T1000 (cell line): ENCODE measurements at regions not wholly inside any gene's neighbourhood (a gene's known extent, or its start where the extent isn't known, plus 50 kb on each side); places are given as distances from the start of the nearest gene placed in this dataset.
A peak's percentile ranks its signal among the peaks of the same experiment; 100 is the strongest.

Experiments
- DNase-seq: peaks from one replicate; lab custom pipeline; 2025; ENCODE audit warnings: mixed read lengths; lab: John Stamatoyannopoulos, UW

- DNase-seq = no peak
These were observed 155.2 kb downstream of the SLC30A10 start for GRCh38 chr1:219773110-219773509.

DNA sequence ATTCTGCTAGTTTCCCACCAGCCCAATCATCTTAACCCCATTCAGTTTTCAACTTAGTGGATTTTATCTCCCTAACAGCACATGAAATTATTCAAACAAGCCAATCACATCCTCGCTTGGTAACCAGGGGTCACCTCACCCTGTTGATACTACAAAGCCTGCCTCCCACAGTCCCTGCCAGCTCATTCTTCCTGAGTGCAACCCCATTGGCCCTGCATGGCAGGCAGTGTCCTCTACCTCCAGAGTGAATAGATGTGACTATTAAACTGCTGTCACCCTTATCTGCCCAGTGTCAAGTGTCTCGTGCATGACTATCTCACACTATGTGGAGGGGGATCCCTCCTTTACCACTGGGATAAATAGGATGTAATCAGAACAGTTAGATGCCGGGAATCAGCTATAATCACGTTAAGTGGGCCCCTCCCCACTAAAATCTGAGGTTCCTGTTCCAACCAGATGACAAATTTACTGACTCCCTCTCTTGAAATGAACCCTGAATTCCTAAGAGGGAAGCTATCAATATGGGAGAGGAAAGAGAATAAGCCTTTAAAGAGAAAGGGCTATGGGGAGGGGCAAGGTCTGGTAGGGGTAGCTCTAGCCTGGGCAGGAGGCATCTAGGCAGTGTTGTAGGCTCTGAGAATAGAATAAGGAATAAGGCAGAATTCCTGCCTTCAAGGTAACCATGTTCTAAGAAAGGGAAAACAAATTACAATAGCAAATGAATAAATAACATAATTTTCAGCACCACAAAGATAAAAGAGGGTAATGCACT is 155.9 kb downstream of the SLC30A10 start:
- DNase-seq = no peak

GRCh38 chr1:219771080-219771479 is 157.3 kb downstream of the SLC30A10 start:
- peak; percentile 80 for DNase-seq

GRCh38 chr1:219763321-219763720 is 150.4 kb upstream of the ZC3H11B start:
- DNase-seq = no peak

DNA sequence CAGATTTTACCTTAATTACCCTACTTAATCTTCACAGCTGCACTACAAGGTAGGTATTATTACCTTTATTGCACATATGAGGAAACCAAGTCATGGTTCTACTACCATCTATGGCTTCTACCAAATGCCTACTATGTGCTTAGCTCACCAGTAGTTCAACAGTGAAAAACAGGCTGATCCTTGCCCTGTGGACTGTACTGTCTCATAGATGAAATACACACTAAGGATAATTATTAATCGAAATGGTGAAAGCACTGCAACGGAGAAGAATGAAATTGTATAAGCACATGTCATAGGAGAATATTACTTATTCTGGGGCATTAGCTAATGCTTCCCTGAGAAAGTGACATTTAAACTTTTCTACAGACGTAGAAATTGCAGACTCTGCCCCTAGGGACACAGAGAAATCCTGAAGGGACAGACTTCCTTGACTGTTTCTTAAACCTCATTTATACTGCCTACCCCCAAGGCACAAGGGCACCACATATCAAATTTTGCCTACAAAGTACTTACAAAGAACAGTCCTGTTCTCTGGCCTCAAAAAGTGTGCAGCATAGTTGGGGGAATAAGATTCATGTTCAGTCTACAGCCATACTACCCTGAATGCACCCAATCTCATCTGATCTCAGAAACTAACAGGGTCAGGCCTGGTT is 148.4 kb upstream of the ZC3H11B start:
- DNase-seq = no peak

DNA sequence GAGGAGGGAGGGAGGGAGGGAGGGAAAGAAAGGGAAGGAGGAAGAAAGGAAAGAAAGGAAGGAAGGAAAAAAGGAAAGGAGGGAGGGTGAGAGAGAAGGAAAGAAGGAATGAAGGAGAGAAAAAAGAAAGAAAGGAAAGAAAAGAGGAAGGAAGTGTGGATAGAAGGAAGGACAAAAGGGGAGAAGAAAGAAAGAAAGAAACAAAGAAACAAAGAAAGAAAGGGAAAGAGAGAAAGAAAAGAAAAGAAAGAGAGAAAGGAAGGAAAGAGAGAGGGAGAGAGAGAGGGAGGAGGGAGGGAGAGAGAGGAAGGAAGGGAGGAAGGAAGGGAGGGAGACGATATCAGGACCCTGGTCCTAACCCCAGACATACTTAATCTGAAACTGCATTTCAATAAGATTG is 146.2 kb upstream of the ZC3H11B start:
- DNase-seq = no peak

- DNase-seq = no peak
These were observed 145.0 kb upstream of the ZC3H11B start for GRCh38 chr1:219757890-219758289.

GRCh38 chr1:219755234-219755633 is 142.3 kb upstream of the ZC3H11B start:
- no peak for DNase-seq

GRCh38 chr1:219754767-219755166 is 141.9 kb upstream of the ZC3H11B start:
- DNase-seq = no peak

DNA sequence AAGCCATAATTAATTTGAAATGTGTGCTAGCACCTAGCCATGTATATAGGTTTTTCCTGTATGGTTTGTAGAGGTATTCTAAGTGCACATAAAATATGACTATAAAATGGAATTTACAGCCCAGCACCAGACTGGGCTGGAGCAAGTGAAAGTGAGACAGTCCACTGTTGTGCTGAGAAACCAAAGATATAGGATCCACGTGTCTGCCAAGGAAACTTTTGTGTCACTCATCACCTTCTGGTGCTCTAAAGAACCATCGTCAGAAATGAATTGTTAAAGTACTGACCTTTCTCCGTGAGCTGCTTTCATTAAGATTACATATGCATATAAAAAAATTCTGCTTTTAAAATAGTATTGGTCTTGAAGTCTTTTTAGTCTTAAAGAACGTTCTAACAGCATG is 141.0 kb upstream of the ZC3H11B start:
- no peak for DNase-seq

DNA sequence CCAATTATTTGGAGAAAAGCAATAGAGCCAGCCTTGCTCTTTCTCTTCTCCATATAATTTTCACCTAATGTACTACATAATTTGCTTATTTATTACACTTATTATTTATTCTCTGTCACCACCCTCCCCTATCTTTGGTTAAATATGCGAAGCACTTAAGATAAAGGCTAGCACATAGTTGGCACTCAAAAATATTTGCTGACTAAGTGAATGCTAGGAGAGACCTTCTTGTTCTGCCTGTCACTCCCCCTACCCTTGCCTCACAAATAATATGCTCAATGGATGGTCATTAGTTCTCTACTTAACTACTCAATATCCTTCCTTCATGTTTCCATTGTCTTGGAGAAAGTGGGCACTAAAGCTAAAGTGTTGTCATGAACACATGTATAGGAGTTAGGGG is 139.7 kb upstream of the ZC3H11B start:
- DNase-seq = no peak

GRCh38 chr1:219751870-219752507 is 139.1 kb upstream of the ZC3H11B start:
- DNase-seq = no peak

- DNase-seq = no peak
These were observed 136.5 kb upstream of the ZC3H11B start for GRCh38 chr1:219749370-219749769.

DNA sequence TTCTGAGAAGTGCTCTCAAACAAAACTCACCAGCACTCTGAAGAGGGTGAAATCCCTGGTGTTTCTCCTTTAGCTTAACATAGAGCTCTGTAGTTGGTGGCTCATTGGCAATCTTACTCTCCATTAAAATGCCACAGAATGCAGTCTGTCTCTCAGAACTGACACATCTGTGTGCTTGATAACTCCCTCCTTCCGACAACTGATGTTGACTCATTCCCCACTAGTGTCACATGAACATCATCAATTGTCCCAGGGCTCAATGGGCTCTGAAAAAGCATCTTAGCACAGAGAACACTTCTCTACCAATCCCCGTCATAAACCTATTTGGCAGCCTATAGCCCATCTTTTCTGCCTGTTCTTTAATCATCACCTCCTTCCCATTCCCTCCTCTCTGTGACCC is 133.2 kb upstream of the ZC3H11B start:
- DNase-seq = no peak

DNA sequence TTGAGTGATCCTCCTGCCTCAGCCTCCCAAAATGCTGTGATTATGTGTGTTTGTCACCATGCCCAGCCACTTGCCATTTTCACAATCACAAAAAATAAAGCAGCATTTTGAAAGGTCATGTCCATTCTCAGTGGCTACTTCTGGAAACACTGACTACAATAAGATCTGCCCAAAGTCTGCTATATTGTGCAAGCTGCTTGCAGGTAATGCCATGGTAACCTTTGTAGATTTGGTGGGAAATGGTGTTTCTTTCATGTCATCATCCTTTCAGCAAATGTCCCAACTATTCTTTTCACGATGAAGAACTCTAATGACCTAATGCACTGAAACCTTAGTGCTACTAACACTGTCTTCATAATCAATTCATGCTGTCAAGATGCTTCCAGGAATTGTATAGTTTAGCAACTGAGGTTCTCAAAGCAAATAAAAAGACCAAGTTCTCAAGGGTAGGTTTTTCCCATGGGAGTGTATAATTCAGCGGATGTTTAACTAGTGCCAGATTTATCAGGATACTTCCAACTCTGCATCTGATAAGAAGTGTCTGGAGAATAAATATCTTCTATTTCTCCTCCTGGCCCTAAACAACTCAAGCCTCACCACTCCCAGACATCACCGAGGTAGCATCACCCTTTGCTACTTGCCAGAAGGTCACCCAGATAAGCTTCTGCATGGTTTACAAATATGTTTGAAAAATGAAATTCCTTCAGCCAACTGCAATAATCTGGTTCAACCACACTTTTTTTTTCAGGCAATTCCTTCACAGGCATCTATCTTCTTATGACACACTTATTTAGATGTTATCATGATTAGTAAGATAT is 132.0 kb upstream of the ZC3H11B start:
- no peak for DNase-seq

GRCh38 chr1:219741011-219741970 is 128.4 kb upstream of the ZC3H11B start:
- no peak for DNase-seq

- DNase-seq = no peak
These were observed 120.7 kb upstream of the ZC3H11B start for GRCh38 chr1:219733511-219734174.

GRCh38 chr1:219732814-219733491 is 120.0 kb upstream of the ZC3H11B start:
- DNase-seq = no peak

DNA sequence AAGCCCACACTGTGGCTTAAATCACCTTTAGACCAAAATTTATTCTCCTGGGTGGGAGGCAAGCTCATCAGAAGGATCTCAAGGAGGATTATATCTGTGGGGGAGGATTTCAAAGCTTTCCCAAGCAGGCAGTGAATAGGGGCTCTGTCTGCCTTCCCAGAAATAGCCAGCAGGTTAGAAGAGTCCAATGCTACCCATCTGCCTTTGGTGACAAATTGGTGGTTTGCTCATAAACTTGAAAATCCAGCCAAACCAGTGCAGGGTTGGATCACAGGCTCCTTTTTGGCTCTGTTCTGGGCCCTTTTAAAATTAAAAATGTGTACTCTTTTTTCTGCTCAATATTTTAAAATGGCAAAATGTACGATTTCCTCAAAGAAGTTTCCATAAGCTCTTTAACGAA is 118.9 kb upstream of the ZC3H11B start:
- DNase-seq = no peak
